ENCODE measurements at regions not wholly inside any gene's neighbourhood (a gene's known extent, or its start where the extent isn't known, plus 50 kb on each side); places are given as distances from the start of the nearest gene placed in this dataset.

DNA sequence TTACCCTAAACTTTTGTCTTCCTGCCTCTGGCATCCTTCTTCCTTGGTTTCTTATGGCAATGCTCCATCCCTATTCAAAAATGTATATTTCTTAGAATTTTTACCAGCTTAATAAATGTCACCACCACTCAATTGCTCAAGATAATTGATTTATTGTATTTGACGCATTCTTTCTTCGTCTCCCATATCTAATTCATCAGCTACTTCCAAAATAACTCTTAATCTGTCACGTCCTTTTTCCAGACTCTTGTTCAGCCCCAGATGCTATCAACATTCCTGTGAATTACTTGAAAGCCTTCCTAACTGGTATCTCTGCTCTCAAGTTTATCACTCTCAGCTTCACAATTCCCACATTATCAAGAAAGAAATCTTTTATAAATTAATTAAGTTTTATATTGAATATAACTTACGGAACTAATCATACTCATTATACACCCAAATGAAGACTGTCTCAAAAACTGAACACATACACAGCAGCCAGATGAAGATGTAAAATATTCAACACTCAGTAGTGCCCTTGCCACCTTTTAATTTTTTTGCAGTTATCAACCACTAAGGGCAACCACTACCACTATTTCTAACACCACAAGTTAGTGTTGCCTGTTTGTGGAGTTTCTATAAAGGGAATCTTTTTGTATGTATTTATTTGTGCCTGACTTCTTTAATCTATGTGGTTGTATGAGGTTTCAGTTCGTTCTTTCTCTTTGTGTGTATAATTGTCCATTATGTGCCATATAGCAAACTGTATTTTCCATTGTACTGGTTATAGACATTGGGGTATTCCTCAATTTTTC, 2295.4 kb downstream of the PCDH9 start:
- TF ChIP-seq, protein P1, sequence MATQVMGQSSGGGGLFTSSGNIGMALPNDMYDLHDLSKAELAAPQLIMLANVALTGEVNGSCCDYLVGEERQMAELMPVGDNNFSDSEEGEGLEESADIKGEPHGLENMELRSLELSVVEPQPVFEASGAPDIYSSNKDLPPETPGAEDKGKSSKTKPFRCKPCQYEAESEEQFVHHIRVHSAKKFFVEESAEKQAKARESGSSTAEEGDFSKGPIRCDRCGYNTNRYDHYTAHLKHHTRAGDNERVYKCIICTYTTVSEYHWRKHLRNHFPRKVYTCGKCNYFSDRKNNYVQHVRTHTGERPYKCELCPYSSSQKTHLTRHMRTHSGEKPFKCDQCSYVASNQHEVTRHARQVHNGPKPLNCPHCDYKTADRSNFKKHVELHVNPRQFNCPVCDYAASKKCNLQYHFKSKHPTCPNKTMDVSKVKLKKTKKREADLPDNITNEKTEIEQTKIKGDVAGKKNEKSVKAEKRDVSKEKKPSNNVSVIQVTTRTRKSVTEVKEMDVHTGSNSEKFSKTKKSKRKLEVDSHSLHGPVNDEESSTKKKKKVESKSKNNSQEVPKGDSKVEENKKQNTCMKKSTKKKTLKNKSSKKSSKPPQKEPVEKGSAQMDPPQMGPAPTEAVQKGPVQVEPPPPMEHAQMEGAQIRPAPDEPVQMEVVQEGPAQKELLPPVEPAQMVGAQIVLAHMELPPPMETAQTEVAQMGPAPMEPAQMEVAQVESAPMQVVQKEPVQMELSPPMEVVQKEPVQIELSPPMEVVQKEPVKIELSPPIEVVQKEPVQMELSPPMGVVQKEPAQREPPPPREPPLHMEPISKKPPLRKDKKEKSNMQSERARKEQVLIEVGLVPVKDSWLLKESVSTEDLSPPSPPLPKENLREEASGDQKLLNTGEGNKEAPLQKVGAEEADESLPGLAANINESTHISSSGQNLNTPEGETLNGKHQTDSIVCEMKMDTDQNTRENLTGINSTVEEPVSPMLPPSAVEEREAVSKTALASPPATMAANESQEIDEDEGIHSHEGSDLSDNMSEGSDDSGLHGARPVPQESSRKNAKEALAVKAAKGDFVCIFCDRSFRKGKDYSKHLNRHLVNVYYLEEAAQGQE (IDR thresholded peaks at IDR 0.05; ENCODE audit: low read depth, low read length): no peak
- TF ChIP-seq POLR2AphosphoS5 (IDR thresholded peaks at IDR 0.05; ENCODE audit: low read length) (no peak), POLR2A (IDR thresholded peaks at IDR 0.05; ENCODE audit: low read depth, low read length) (no peak), NFYB (IDR thresholded peaks at IDR 0.05; ENCODE audit: insufficient read depth, low read depth, low read length) (no peak), PML (IDR thresholded peaks at IDR 0.05; ENCODE audit: low read length) (no peak), TCF7 (IDR thresholded peaks at IDR 0.05; ENCODE audit: borderline replicate concordance) (no peak), SMC3 (IDR thresholded peaks at IDR 0.05; ENCODE audit: borderline replicate concordance, low read length) (no peak), POLR2AphosphoS2 (IDR thresholded peaks at IDR 0.05; ENCODE audit: low read depth, low read length) (no peak)
- TF ChIP-seq, protein P2, sequence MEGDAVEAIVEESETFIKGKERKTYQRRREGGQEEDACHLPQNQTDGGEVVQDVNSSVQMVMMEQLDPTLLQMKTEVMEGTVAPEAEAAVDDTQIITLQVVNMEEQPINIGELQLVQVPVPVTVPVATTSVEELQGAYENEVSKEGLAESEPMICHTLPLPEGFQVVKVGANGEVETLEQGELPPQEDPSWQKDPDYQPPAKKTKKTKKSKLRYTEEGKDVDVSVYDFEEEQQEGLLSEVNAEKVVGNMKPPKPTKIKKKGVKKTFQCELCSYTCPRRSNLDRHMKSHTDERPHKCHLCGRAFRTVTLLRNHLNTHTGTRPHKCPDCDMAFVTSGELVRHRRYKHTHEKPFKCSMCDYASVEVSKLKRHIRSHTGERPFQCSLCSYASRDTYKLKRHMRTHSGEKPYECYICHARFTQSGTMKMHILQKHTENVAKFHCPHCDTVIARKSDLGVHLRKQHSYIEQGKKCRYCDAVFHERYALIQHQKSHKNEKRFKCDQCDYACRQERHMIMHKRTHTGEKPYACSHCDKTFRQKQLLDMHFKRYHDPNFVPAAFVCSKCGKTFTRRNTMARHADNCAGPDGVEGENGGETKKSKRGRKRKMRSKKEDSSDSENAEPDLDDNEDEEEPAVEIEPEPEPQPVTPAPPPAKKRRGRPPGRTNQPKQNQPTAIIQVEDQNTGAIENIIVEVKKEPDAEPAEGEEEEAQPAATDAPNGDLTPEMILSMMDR (IDR thresholded peaks at IDR 0.05 in 2 of 3, conservative IDR thresholded peaks at IDR 0.05 in 1 of 3; ENCODE audit: control insufficient read depth in 2 of 3, extremely low read depth in 1 of 3, insufficient read depth in 1 of 3, low read depth in 3 of 3, low read length in 3 of 3): no peak
- TF ChIP-seq, protein P3, sequence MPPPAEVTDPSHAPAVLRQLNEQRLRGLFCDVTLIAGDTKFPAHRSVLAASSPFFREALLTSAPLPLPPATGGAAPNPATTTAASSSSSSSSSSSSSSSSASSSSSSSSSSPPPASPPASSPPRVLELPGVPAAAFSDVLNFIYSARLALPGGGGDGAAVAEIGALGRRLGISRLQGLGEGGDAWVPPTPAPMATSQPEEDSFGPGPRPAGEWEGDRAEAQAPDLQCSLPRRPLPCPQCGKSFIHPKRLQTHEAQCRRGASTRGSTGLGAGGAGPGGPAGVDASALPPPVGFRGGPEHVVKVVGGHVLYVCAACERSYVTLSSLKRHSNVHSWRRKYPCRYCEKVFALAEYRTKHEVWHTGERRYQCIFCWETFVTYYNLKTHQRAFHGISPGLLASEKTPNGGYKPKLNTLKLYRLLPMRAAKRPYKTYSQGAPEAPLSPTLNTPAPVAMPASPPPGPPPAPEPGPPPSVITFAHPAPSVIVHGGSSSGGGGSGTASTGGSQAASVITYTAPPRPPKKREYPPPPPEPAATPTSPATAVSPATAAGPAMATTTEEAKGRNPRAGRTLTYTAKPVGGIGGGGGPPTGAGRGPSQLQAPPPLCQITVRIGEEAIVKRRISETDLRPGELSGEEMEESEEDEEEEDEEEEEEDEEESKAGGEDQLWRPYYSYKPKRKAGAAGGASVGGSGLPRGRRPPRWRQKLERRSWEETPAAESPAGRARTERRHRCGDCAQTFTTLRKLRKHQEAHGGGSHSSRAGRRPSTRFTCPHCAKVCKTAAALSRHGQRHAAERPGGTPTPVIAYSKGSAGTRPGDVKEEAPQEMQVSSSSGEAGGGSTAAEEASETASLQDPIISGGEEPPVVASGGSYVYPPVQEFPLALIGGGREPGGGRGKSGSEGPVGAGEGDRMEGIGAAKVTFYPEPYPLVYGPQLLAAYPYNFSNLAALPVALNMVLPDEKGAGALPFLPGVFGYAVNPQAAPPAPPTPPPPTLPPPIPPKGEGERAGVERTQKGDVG (CRISPR knock-in tag; IDR thresholded peaks at IDR 0.05): no peak
